CD4-positive, CD25-positive, alpha-beta regulatory T cell (primary cell): ENCODE measurements at regions not wholly inside any gene's neighbourhood (a gene's known extent, or its start where the extent isn't known, plus 50 kb on each side); places are given as distances from the start of the nearest gene placed in this dataset.
A peak's percentile ranks its signal among the peaks of the same experiment; 100 is the strongest.

Experiments
- ATAC-seq, 2 donors: fragments of 150-1000 bp; cut with Tn5 transposase; one replicate each; pipeline ENCODE4 v1.10.0; 2021; ENCODE audit warnings: low read depth in 2 of 2, moderate number of reproducible peaks in 2 of 2, moderate library complexity in 1 of 2
- DNase-seq, 3 donors: peaks; one replicate each; pipeline versions ENCODE4 v3.0.0 to v3.0.0-alpha.2; 2012 to 2022; ENCODE audit warnings: mixed read lengths in 1 of 3
- H3K27ac ChIP-seq: one replicate; pipeline ENCODE4 v1.7.0; 2013; ENCODE audit warnings: mild to moderate bottlenecking, low read length; ENCODE audit not compliant: insufficient read depth, poor library complexity, severe bottlenecking
- H3K27me3 ChIP-seq: one replicate; pipeline ENCODE4 v1.7.0; 2013; ENCODE audit warnings: low read length; ENCODE audit not compliant: control insufficient read depth, insufficient read depth
- H3K36me3 ChIP-seq: one replicate; pipeline ENCODE4 v1.7.0; 2013; ENCODE audit warnings: mild to moderate bottlenecking, low read length, moderate library complexity; ENCODE audit not compliant: control insufficient read depth, insufficient read depth
- H3K4me1 ChIP-seq: 2 replicates; pipeline ENCODE4 v1.7.0; 2013; ENCODE audit warnings: mild to moderate bottlenecking, low read length; ENCODE audit not compliant: insufficient read depth, control insufficient read depth, poor library complexity, severe bottlenecking
- H3K4me3 ChIP-seq: one replicate; pipeline ENCODE4 v1.7.0; 2013; ENCODE audit warnings: low read depth, mild to moderate bottlenecking, low read length, moderate library complexity
- H3K9me3 ChIP-seq, 2 experiments: 1 replicate in 1 of 2; 2 replicates in 1 of 2; pipeline ENCODE4 v1.7.0; 2013; ENCODE audit warnings: low read length in 2 of 2, mild to moderate bottlenecking in 1 of 2, moderate library complexity in 1 of 2; ENCODE audit not compliant: control insufficient read depth in 2 of 2
- H3K27ac Mint-ChIP-seq, 3 donors: one replicate each; pipeline ENCODE4 v1.8.0; 2020 to 2022; ENCODE audit warnings: mild to moderate bottlenecking in 3 of 3, mixed read lengths in 3 of 3, moderate library complexity in 2 of 3
- H3K27me3 Mint-ChIP-seq: one replicate; pipeline ENCODE4 v1.8.0; 2022; ENCODE audit warnings: mild to moderate bottlenecking, mixed read lengths
- H3K36me3 Mint-ChIP-seq: one replicate; pipeline ENCODE4 v1.8.0; 2020; ENCODE audit warnings: mixed read lengths
- H3K4me1 Mint-ChIP-seq, 4 donors: one replicate each; pipeline ENCODE4 v1.8.0; 2020 to 2022; ENCODE audit warnings: mixed read lengths in 4 of 4, mild to moderate bottlenecking in 1 of 4
- H3K4me3 Mint-ChIP-seq, 4 donors: one replicate each; pipeline ENCODE4 v1.8.0; 2020 to 2022; ENCODE audit warnings: mild to moderate bottlenecking in 4 of 4, mixed read lengths in 4 of 4, moderate library complexity in 3 of 4
- H3K9me3 Mint-ChIP-seq, 7 donors: one replicate each; pipeline ENCODE4 v1.8.0; 2020 to 2022; ENCODE audit warnings: mixed read lengths in 7 of 7, mild to moderate bottlenecking in 3 of 7, moderate library complexity in 2 of 7

DNA sequence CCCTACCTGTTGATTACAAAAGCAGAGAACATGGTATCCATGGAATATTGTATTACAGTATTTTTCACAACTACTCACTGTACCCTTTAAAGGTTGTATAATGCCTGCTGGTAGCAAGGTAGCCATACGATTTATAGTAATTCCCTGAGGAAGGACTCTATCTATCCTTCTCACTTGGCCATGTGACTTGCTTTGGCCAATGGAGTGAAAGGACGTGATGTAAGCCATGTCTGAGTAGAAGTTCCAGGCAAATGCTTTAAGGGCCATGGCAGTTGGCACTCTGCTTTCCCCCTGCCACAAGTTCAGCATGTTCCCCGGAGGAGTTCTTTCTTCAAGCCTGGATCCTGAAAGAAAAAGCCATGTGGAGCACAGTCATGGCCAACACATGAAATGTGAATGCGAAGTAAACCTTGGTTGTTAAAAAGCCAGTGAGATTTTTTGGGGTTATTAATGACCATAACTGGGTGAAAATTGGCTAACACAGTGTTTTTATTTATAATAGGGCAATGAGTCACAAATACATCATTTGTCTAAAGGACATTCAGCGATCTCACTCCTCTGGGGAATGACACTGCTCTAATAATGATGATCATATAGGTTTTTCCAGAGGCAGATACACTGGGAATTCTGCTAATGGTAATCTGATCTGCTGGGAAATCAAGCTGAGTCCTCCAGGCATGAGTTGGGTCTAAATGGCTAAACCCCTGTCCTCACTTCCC lies 67.4 kb upstream of the SLC38A2 start:
- ATAC-seq = no peak
- H3K27me3 ChIP-seq = no peaks in the 10 kb centered on the region
- Mint-ChIP-seq H3K27me3 (no peaks in the 10 kb centered on the region), H3K4me3 (no peak overlapping the region), H3K36me3 (no peaks in the 10 kb centered on the region), H3K4me1 (no peaks in the 10 kb centered on the region), H3K9me3 (no peaks in the 10 kb centered on the region), H3K27ac (no peak overlapping the region)
- no peaks in the 10 kb centered on the region for H3K36me3 ChIP-seq
- no peaks in the 10 kb centered on the region for H3K9me3 ChIP-seq
- no peak overlapping the region for H3K27ac ChIP-seq
- DNase-seq = no peak
- no peaks in the 10 kb centered on the region for H3K4me1 ChIP-seq
- no peak overlapping the region for H3K4me3 ChIP-seq

DNA sequence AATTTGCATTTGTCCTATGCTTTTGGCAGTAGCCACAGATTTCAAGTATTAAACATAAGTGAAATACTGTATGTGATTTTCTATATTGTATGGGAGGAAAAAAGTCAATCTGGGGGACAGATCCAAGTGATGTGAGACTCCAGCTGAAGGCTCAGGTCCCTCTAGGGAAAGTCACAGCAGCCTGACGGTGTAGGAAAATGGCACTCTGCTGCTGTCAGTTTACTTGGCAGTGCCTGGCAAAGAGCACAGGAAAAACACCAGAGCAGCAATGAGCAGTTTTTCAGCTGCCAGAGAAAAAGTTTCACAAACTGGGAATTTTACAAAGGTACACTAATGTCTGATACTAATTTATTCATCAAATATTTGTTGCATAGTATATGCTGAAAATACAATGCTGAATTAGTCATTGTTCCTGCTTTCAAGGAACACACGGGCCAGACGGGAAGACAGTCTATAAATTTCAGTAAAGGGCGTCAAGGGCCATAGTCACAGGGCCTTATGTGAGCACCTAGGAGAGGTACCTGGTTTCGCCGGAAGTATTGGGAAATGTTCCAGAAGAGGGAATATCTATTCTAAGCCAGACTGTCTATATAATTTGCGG lies 66.2 kb upstream of the SLC38A2 start:
- Mint-ChIP-seq H3K9me3 (no peaks in the 10 kb centered on the region), H3K27me3 (no peaks in the 10 kb centered on the region), H3K4me1 (no peaks in the 10 kb centered on the region), H3K36me3 (peaks cover 1% of the 10 kb centered on the region), H3K27ac (no peak overlapping the region), H3K4me3 (no peak overlapping the region)
- Histone ChIP-seq H3K36me3 (no peaks in the 10 kb centered on the region), H3K4me3 (no peak overlapping the region), H3K27me3 (no peaks in the 10 kb centered on the region), H3K4me1 (no peaks in the 10 kb centered on the region), H3K9me3 (no peaks in the 10 kb centered on the region), H3K27ac (no peak overlapping the region)
- ATAC-seq (no peak), DNase-seq (no peak)

DNA sequence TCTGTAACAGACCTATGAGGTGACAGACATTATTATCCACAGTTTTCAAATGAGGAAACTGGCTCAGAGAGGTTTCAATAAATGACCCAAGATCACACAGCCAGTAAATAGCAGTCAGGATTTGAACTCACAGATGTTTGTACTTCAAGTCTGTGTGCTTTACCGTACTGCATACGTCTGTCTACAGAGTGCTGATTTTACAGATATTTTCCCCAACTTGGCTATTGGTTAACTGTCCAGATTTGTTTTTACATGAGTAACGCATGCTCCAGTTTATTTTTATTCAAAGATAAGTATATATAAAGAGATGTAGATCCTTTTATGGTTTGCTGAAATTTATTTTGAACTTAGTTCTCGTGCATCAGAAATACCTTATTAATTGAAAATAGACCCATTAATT lies 65.7 kb upstream of the SLC38A2 start:
- H3K4me1 ChIP-seq = no peaks in the 10 kb centered on the region
- no peaks in the 10 kb centered on the region for H3K36me3 ChIP-seq
- H3K27me3 ChIP-seq = no peaks in the 10 kb centered on the region
- Mint-ChIP-seq H3K4me3 (no peak overlapping the region), H3K27me3 (no peaks in the 10 kb centered on the region), H3K9me3 (no peaks in the 10 kb centered on the region), H3K4me1 (no peaks in the 10 kb centered on the region), H3K36me3 (peaks cover 4% of the 10 kb centered on the region), H3K27ac (no peak overlapping the region)
- DNase-seq (no peak), ATAC-seq (no peak)
- no peak overlapping the region for H3K4me3 ChIP-seq
- H3K27ac ChIP-seq = no peak overlapping the region
- H3K9me3 ChIP-seq = no peaks in the 10 kb centered on the region

DNA sequence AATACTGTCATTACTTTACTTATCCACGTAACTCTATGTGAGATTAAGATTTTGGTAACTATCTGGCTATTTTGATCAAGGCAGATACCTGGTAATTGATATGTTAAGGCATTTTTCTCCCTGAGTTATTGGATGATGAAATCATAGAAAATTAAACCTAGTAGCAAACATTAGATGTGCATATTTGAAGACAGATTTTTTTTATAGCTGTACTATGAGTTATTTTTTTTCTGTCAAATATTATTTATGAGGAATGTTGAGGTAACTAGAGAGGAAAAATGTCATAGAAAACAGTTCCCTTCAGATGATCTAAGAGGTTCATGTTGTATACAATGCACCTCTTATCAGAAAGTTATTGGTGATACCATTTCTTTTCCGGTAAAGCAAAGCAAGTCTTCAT lies 64.9 kb upstream of the SLC38A2 start:
- H3K36me3 ChIP-seq = no peaks in the 10 kb centered on the region
- no peaks in the 10 kb centered on the region for H3K9me3 ChIP-seq
- H3K4me1 ChIP-seq = no peaks in the 10 kb centered on the region
- DNase-seq (no peak), ATAC-seq (no peak)
- no peak overlapping the region for H3K4me3 ChIP-seq
- no peaks in the 10 kb centered on the region for H3K9me3 Mint-ChIP-seq
- H3K27me3 ChIP-seq = no peaks in the 10 kb centered on the region
- no peak overlapping the region for H3K27ac Mint-ChIP-seq
- no peaks in the 10 kb centered on the region for H3K27me3 Mint-ChIP-seq
- H3K4me3 Mint-ChIP-seq = no peak overlapping the region
- peaks cover 4% of the 10 kb centered on the region for H3K36me3 Mint-ChIP-seq
- H3K4me1 Mint-ChIP-seq = no peaks in the 10 kb centered on the region
- H3K27ac ChIP-seq = no peak overlapping the region

DNA sequence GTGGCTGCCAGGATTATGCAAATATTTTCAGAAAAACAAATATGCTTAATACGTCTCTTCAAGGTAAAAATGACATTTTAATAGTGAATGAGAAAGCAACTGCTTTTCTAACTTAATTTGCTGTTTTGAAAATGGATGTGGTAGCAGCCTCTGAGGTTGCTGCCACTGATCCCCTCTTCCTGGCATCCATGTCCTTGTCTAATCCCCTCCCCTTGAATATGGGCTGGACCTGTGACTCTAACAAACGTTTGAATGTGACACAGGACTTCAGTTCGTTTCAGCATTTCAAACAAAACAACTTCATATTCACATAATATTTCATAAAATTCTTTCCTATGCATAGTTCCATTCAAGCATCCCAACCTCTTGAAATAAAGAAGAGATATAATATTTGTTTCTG lies 64.2 kb upstream of the SLC38A2 start:
- no peaks in the 10 kb centered on the region for H3K9me3 Mint-ChIP-seq
- H3K36me3 ChIP-seq = no peaks in the 10 kb centered on the region
- H3K9me3 ChIP-seq = no peaks in the 10 kb centered on the region
- peaks cover 4% of the 10 kb centered on the region for H3K36me3 Mint-ChIP-seq
- ATAC-seq = no peak
- H3K27ac Mint-ChIP-seq = no peak overlapping the region
- H3K27ac ChIP-seq = no peak overlapping the region
- H3K4me1 ChIP-seq = no peaks in the 10 kb centered on the region
- H3K4me3 Mint-ChIP-seq = no peak overlapping the region
- H3K4me1 Mint-ChIP-seq = no peaks in the 10 kb centered on the region
- H3K27me3 Mint-ChIP-seq = no peaks in the 10 kb centered on the region
- H3K4me3 ChIP-seq = no peak overlapping the region
- H3K27me3 ChIP-seq = no peaks in the 10 kb centered on the region
- DNase-seq = no peak

DNA sequence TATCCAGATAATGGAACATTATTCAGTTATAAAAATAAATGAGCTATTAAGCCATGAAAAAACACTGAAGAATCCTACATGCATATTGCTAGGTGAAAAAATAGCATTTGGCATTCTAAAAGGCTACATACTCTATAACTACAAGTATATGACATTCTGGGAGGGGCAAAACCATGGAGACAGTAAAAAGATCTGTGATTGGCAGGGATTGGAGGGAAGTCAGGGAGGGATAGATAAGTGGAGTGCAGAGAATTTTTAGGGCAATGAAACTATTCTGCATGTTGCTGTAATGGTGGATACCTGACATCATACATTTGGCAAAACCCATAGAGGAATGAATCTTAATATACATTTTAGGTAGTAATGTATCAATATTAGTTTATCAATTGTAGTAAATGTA lies 63.1 kb upstream of the SLC38A2 start:
- Histone ChIP-seq H3K27ac (no peak overlapping the region), H3K4me3 (no peak overlapping the region), H3K4me1 (no peaks in the 10 kb centered on the region), H3K9me3 (no peaks in the 10 kb centered on the region), H3K27me3 (no peaks in the 10 kb centered on the region), H3K36me3 (no peaks in the 10 kb centered on the region)
- DNase-seq (no peak), ATAC-seq (no peak)
- H3K27ac Mint-ChIP-seq = peak overlapping the region in 1 of 3 donors; percentile 84
- H3K4me3 Mint-ChIP-seq = no peak overlapping the region
- H3K4me1 Mint-ChIP-seq = peaks cover 0 to 1% (median under 1%) of the 10 kb centered on the region in 4 donors
- H3K27me3 Mint-ChIP-seq = no peaks in the 10 kb centered on the region
- peaks cover 4% of the 10 kb centered on the region for H3K36me3 Mint-ChIP-seq
- H3K9me3 Mint-ChIP-seq = no peaks in the 10 kb centered on the region

DNA sequence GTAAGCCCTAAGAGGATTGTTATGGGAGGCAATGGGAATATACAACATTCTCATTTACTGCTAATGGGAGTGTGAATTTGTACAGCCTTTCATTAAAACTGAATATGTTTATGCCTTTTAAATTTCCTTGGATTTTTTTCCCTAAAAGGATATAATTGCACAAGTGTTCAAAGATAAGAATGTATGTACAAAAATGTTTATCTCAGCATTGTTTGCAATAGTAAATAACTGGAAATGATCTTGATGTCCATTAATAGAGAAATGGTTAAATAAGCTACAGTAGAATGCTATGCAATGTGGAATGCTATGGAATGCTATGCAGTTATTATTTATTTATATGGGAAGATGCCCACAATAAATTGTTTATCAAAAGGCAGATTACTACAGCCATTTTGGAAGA lies 62.5 kb upstream of the SLC38A2 start:
- Mint-ChIP-seq H3K36me3 (peaks cover 4% of the 10 kb centered on the region), H3K27ac (no peak overlapping the region)
- no peak overlapping the region for H3K4me3 ChIP-seq

DNA sequence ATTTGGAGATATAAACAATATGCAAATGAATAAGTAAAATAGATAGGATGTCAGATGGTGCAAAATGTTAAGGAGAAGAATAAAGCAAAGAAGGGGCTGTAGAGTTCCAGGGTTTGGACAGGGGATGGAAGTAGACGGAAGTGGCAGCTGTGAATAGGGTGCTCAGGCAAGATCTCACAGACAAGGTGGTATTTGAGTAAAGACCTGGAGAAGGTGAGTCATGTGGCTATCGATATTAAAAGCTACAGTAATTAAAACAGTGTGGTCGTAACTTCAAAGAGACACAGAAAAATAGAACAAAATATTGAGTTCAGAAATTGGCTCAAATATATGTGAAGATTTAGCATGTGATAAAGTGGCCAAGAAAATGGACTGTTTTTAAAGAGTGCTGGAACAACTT lies 61.3 kb upstream of the SLC38A2 start:
- Mint-ChIP-seq H3K4me1 (peaks cover 0 to 6% (median 5%) of the 10 kb centered on the region in 4 donors), H3K36me3 (peaks cover 4% of the 10 kb centered on the region), H3K27ac (no peak overlapping the region), H3K9me3 (no peaks in the 10 kb centered on the region), H3K4me3 (no peak overlapping the region), H3K27me3 (no peaks in the 10 kb centered on the region)
- DNase-seq (no peak), ATAC-seq (no peak)
- Histone ChIP-seq H3K4me3 (no peak overlapping the region), H3K27ac (no peak overlapping the region), H3K4me1 (no peaks in the 10 kb centered on the region), H3K9me3 (no peaks in the 10 kb centered on the region), H3K27me3 (no peaks in the 10 kb centered on the region), H3K36me3 (no peaks in the 10 kb centered on the region)

More for the DNA sequence above, 62.5 kb upstream of the SLC38A2 start:
- H3K27ac ChIP-seq = no peak overlapping the region
- H3K4me1 ChIP-seq = no peaks in the 10 kb centered on the region
- ATAC-seq = no peak
- no peak overlapping the region for H3K4me3 Mint-ChIP-seq
- H3K27me3 ChIP-seq = no peaks in the 10 kb centered on the region
- DNase-seq = no peak
- no peaks in the 10 kb centered on the region for H3K9me3 ChIP-seq
- H3K27me3 Mint-ChIP-seq = no peaks in the 10 kb centered on the region
- H3K36me3 ChIP-seq = no peaks in the 10 kb centered on the region
- H3K4me1 Mint-ChIP-seq = peaks cover 0 to 6% (median 5%) of the 10 kb centered on the region in 4 donors
- H3K9me3 Mint-ChIP-seq = no peaks in the 10 kb centered on the region
